ENCODE measurements at regions not wholly inside any gene's neighbourhood (a gene's known extent, or its start where the extent isn't known, plus 50 kb on each side); places are given as distances from the start of the nearest gene placed in this dataset.

- Histone ChIP-seq H3K27ac (ENCODE audit: low read depth, low read length) (no peak overlapping the region), H3K79me2 (ENCODE audit: insufficient read depth, low read length) (no peaks in the 10 kb centered on the region), H3K4me3 (ENCODE audit: insufficient read depth, low read length) (no peak overlapping the region), H3K4me1 (ENCODE audit: insufficient read depth, low read length) (no peaks in the 10 kb centered on the region), H3K9me3 (ENCODE audit: low read depth, low read length) (no peaks in the 10 kb centered on the region), H2AFZ (ENCODE audit: low read length) (no peak overlapping the region), H3K27me3 (ENCODE audit: insufficient read depth, low read length) (no peaks in the 10 kb centered on the region), H3K4me2 (ENCODE audit: insufficient read depth, low read length) (no peak overlapping the region), H3K36me3 (ENCODE audit: insufficient read depth, low read length) (no peaks in the 10 kb centered on the region), H4K20me1 (ENCODE audit: insufficient read depth, low read length) (no peaks in the 10 kb centered on the region)
- no peak for DNase-seq (ENCODE audit: insufficient read length, low spot score, missing footprints)
- no peak for TF ChIP-seq CTCF (IDR thresholded peaks at IDR 0.05; ENCODE audit: extremely low read depth, low read depth, low read length)
These were observed 147.9 kb upstream of the CBLN2 start for GRCh38 chr18:72692086-72692485.

GRCh38 chr18:72687736-72688135, 143.6 kb upstream of the CBLN2 start:
- H3K4me1 ChIP-seq (ENCODE audit: insufficient read depth, low read length): no peaks in the 10 kb centered on the region
- no peaks in the 10 kb centered on the region for H4K20me1 ChIP-seq (ENCODE audit: insufficient read depth, low read length)
- H3K4me2 ChIP-seq (ENCODE audit: insufficient read depth, low read length): no peak overlapping the region
- H3K9me3 ChIP-seq (ENCODE audit: low read depth, low read length): no peaks in the 10 kb centered on the region
- no peak for DNase-seq (ENCODE audit: insufficient read length, low spot score, missing footprints)
- no peak overlapping the region for H2AFZ ChIP-seq (ENCODE audit: low read length)
- no peak overlapping the region for H3K27ac ChIP-seq (ENCODE audit: low read depth, low read length)
- H3K79me2 ChIP-seq (ENCODE audit: insufficient read depth, low read length): no peaks in the 10 kb centered on the region
- no peak for TF ChIP-seq CTCF (IDR thresholded peaks at IDR 0.05; ENCODE audit: extremely low read depth, low read depth, low read length)
- H3K36me3 ChIP-seq (ENCODE audit: insufficient read depth, low read length): no peaks in the 10 kb centered on the region
- H3K4me3 ChIP-seq (ENCODE audit: insufficient read depth, low read length): no peak overlapping the region
- H3K27me3 ChIP-seq (ENCODE audit: insufficient read depth, low read length): no peaks in the 10 kb centered on the region

GRCh38 chr18:72675394-72675793, 131.3 kb upstream of the CBLN2 start:
- Histone ChIP-seq H3K27ac (ENCODE audit: low read depth, low read length) (no peak overlapping the region), H2AFZ (ENCODE audit: low read length) (no peak overlapping the region), H3K79me2 (ENCODE audit: insufficient read depth, low read length) (no peaks in the 10 kb centered on the region), H4K20me1 (ENCODE audit: insufficient read depth, low read length) (no peaks in the 10 kb centered on the region), H3K4me1 (ENCODE audit: insufficient read depth, low read length) (no peaks in the 10 kb centered on the region), H3K4me2 (ENCODE audit: insufficient read depth, low read length) (no peak overlapping the region), H3K4me3 (ENCODE audit: insufficient read depth, low read length) (no peak overlapping the region), H3K36me3 (ENCODE audit: insufficient read depth, low read length) (no peaks in the 10 kb centered on the region), H3K9me3 (ENCODE audit: low read depth, low read length) (no peaks in the 10 kb centered on the region), H3K27me3 (ENCODE audit: insufficient read depth, low read length) (no peaks in the 10 kb centered on the region)
- DNase-seq (ENCODE audit: insufficient read length, low spot score, missing footprints): no peak
- TF ChIP-seq CTCF (IDR thresholded peaks at IDR 0.05; ENCODE audit: extremely low read depth, low read depth, low read length): no peak

GRCh38 chr18:72674710-72675109, 130.6 kb upstream of the CBLN2 start:
- no peaks in the 10 kb centered on the region for H3K36me3 ChIP-seq (ENCODE audit: insufficient read depth, low read length)
- H3K4me1 ChIP-seq (ENCODE audit: insufficient read depth, low read length): no peaks in the 10 kb centered on the region
- H3K27me3 ChIP-seq (ENCODE audit: insufficient read depth, low read length): no peaks in the 10 kb centered on the region
- H3K4me2 ChIP-seq (ENCODE audit: insufficient read depth, low read length): no peak overlapping the region
- DNase-seq (ENCODE audit: insufficient read length, low spot score, missing footprints): no peak
- no peaks in the 10 kb centered on the region for H3K9me3 ChIP-seq (ENCODE audit: low read depth, low read length)
- no peaks in the 10 kb centered on the region for H3K79me2 ChIP-seq (ENCODE audit: insufficient read depth, low read length)
- TF ChIP-seq CTCF (IDR thresholded peaks at IDR 0.05; ENCODE audit: extremely low read depth, low read depth, low read length): no peak
- no peak overlapping the region for H3K27ac ChIP-seq (ENCODE audit: low read depth, low read length)
- H4K20me1 ChIP-seq (ENCODE audit: insufficient read depth, low read length): no peaks in the 10 kb centered on the region
- no peak overlapping the region for H3K4me3 ChIP-seq (ENCODE audit: insufficient read depth, low read length)
- H2AFZ ChIP-seq (ENCODE audit: low read length): no peak overlapping the region

Measured in osteoblast (primary cell).